ENCODE measurements at regions not wholly inside any gene's neighbourhood (a gene's known extent, or its start where the extent isn't known, plus 50 kb on each side); places are given as distances from the start of the nearest gene placed in this dataset.

GRCh38 chr9:7258688-7259396 lies 501.1 kb downstream of the KDM4C start:
- H3K79me1 ChIP-seq (ENCODE audit: low read depth, low read length) = no peaks in the 10 kb centered on the region
- no peak overlapping the region for H3K4me3 ChIP-seq (ENCODE audit: extremely low read depth in 1 of 4, insufficient read depth in 2 of 4, low read depth in 3 of 4, low read length in 4 of 4)
- no peak overlapping the region for H3K9ac ChIP-seq (replicated peaks in 1 of 4; ENCODE audit: extremely low read depth in 1 of 4, low read depth in 3 of 4, low read length in 3 of 4)
- H3K18ac ChIP-seq (ENCODE audit: extremely low read depth, low read length) = no peak overlapping the region
- no peak overlapping the region for H3K56ac ChIP-seq (replicated peaks; ENCODE audit: insufficient read length, low read depth, low read length)
- no peak overlapping the region for H4K91ac ChIP-seq (replicated peaks; ENCODE audit: insufficient read length, low read length)
- no peaks in the 10 kb centered on the region for H3K79me2 ChIP-seq (ENCODE audit: control insufficient read depth in 1 of 2, insufficient read depth in 2 of 2, low read length in 2 of 2)
- no peak overlapping the region for H2BK5ac ChIP-seq (ENCODE audit: low read depth, low read length)
- no peak overlapping the region for H3K23ac ChIP-seq (ENCODE audit: insufficient read length)
- no peak overlapping the region for H3K4me2 ChIP-seq (ENCODE audit: insufficient read depth in 1 of 2, low read depth in 2 of 2, low read length in 2 of 2)
- H2AFZ ChIP-seq (ENCODE audit: low read length) = no peak overlapping the region
- H3K4ac ChIP-seq (replicated peaks; ENCODE audit: insufficient read length, low read depth, low read length) = no peak overlapping the region
- no peaks in the 10 kb centered on the region for H3K36me3 ChIP-seq (ENCODE audit: control insufficient read depth in 2 of 4, insufficient read depth in 4 of 4, low read length in 3 of 4)
- no peak overlapping the region for H2BK20ac ChIP-seq (ENCODE audit: low read length)
- no peak overlapping the region for H4K5ac ChIP-seq (ENCODE audit: insufficient read length, low read depth, low read length)
- 83% methylated on average over 3 of the region's 3 CpGs; no CpG with 5 or more reads in 1 of the 2 experiments for WGBS, 2 experiments (ENCODE audit: extremely low coverage in 1 of 2, insufficient coverage in 1 of 2, insufficient read length in 1 of 2, insufficient replicate concordance in 2 of 2, low coverage in 1 of 2, low lambda C conversion rate in 2 of 2, missing lambda C conversion rate in 1 of 2)
- no peaks in the 10 kb centered on the region; a peak in 3 of 7 replicates for H3K4me1 ChIP-seq (replicated peaks in 1 of 4; ENCODE audit: control insufficient read depth in 3 of 4, insufficient read depth in 4 of 4, low read length in 3 of 4)
- H3K23me2 ChIP-seq (ENCODE audit: low read depth, low read length) = peaks cover 1% of the 10 kb centered on the region; the same call in 1 of the 2 replicates
- H4K20me1 ChIP-seq (replicated peaks in 1 of 2; ENCODE audit: control insufficient read depth in 1 of 2, insufficient read depth in 2 of 2, low read length in 2 of 2) = no peaks in the 10 kb centered on the region
- H2AK5ac ChIP-seq (ENCODE audit: low read depth, low read length) = no peak overlapping the region
- H3K9me3 ChIP-seq (ENCODE audit: insufficient read depth in 2 of 2, low read depth in 1 of 2, low read length in 1 of 2) = no peaks in the 10 kb centered on the region
- ChIA-PET POLR2A (ENCODE audit: partially characterized antibody) (no interaction called here), CTCF (ENCODE audit: partially characterized antibody) (interaction anchor here (1.0 to 4.4 kb wide), 13 partner anchors 10 to 432 kb away, joined by 3 to 28 read pairs (median 6); no protein-coding TSS in a partner anchor)
- FAIRE-seq (no peak), DNase-seq (ENCODE audit: low read depth in 1 of 2, low spot score in 2 of 2) (no peak)
- no peaks in the 10 kb centered on the region; a peak in 1 of 7 replicates for H3K27me3 ChIP-seq (replicated peaks in 1 of 4; ENCODE audit: control insufficient read depth in 3 of 4, extremely low read depth in 1 of 4, insufficient read depth in 3 of 4, low read length in 3 of 4)
- H2BK120ac ChIP-seq (replicated peaks; ENCODE audit: low read depth, low read length) = no peak overlapping the region
- H4K8ac ChIP-seq (ENCODE audit: extremely low read depth, insufficient read depth, low read length) = no peak overlapping the region
- no peak overlapping the region for H3K14ac ChIP-seq (ENCODE audit: insufficient read length)
- H2BK12ac ChIP-seq (ENCODE audit: low read depth, low read length) = no peak overlapping the region
- H3K27ac ChIP-seq (ENCODE audit: low read depth, low read length) = no peak overlapping the region
- no peak overlapping the region for H2BK15ac ChIP-seq (ENCODE audit: low read length)
- TF ChIP-seq USF2 (IDR thresholded peaks at IDR 0.05; ENCODE audit: low read length) (no peak), CHD1 (IDR thresholded peaks at IDR 0.05; ENCODE audit: low read depth, low read length) (no peak), SAP30 (IDR thresholded peaks at IDR 0.05; ENCODE audit: insufficient read depth, insufficient replicate concordance, low read length) (no peak), POLR2AphosphoS5 (IDR thresholded peaks at IDR 0.05; ENCODE audit: low read depth, low read length) (no peak), KDM5A (IDR thresholded peaks at IDR 0.05; ENCODE audit: low read length) (no peak), SIRT6 (IDR thresholded peaks at IDR 0.05; ENCODE audit: low read length) (no peak), JUN (IDR thresholded peaks at IDR 0.05; ENCODE audit: low read depth, low read length) (no peak), EP300 (IDR thresholded peaks at IDR 0.05; ENCODE audit: borderline replicate concordance in 1 of 2, low read depth in 2 of 2, low read length in 2 of 2) (no peak), RAD21 (IDR thresholded peaks at IDR 0.05 in 1 of 2, conservative IDR thresholded peaks at IDR 0.05 in 1 of 2; ENCODE audit: low read depth in 2 of 2, low read length in 2 of 2) (no peak), NANOG (IDR thresholded peaks at IDR 0.05; ENCODE audit: insufficient read depth, low read depth, low read length, poor library complexity, severe bottlenecking) (no peak), SIN3A (conservative IDR thresholded peaks at IDR 0.05 in 1 of 2, IDR thresholded peaks at IDR 0.05 in 1 of 2; ENCODE audit: low read depth in 1 of 2, low read length in 2 of 2) (no peak)

Measured in H1 (cell line).